NB4 (cell line): ENCODE measurements at regions not wholly inside any gene's neighbourhood (a gene's known extent, or its start where the extent isn't known, plus 50 kb on each side); places are given as distances from the start of the nearest gene placed in this dataset.

ENCODE experiments used
- MAX ChIP-seq: IDR thresholded peaks from 2 replicates; pipeline ENCODE4 v1.6.1; 2011; ENCODE audit warnings: low read depth, low read length
- MYC ChIP-seq: IDR thresholded peaks from 2 replicates; pipeline ENCODE4 v1.6.1; 2011; ENCODE audit warnings: low read depth, low read length
- POLR2A ChIP-seq: IDR thresholded peaks from 2 replicates; pipeline ENCODE4 v1.6.1; 2011; ENCODE audit warnings: mild to moderate bottlenecking; ENCODE audit not compliant: insufficient read length; ENCODE audit errors: extremely low read depth
- TF ChIP-seq, protein P1 (sequence below): IDR thresholded peaks from one replicate; pipeline ENCODE4 v1.5.1; 2012; ENCODE audit warnings: low read depth, low read length

- no peak for TF ChIP-seq POLR2A
- TF ChIP-seq, protein P1, sequence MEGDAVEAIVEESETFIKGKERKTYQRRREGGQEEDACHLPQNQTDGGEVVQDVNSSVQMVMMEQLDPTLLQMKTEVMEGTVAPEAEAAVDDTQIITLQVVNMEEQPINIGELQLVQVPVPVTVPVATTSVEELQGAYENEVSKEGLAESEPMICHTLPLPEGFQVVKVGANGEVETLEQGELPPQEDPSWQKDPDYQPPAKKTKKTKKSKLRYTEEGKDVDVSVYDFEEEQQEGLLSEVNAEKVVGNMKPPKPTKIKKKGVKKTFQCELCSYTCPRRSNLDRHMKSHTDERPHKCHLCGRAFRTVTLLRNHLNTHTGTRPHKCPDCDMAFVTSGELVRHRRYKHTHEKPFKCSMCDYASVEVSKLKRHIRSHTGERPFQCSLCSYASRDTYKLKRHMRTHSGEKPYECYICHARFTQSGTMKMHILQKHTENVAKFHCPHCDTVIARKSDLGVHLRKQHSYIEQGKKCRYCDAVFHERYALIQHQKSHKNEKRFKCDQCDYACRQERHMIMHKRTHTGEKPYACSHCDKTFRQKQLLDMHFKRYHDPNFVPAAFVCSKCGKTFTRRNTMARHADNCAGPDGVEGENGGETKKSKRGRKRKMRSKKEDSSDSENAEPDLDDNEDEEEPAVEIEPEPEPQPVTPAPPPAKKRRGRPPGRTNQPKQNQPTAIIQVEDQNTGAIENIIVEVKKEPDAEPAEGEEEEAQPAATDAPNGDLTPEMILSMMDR: no peak
- TF ChIP-seq MYC: no peak
- no peak for TF ChIP-seq MAX
Measured at GRCh38 chr5:87074072-87074471, 193.6 kb upstream of the RASA1 start.
